HEK293 (cell line): ENCODE measurements at regions not wholly inside any gene's neighbourhood (a gene's known extent, or its start where the extent isn't known, plus 50 kb on each side); places are given as distances from the start of the nearest gene placed in this dataset.

ENCODE experiments used
- CTCF ChIA-PET: fragments of 350-600 bp; formaldehyde crosslinking; extraction: SDS; loops from one replicate; lab custom pipeline; 2021; ENCODE audit warnings: antibody characterized with exemption; lab: Yijun Ruan, JAX
- POLR2A ChIA-PET: fragments of 300-600 bp; formaldehyde crosslinking; extraction: SDS; loops from one replicate; lab custom pipeline; 2020; ENCODE audit warnings: antibody characterized with exemption, inconsistent platforms; lab: Yijun Ruan, JAX
- H3K27ac ChIP-seq: fragments of 200-500 bp; sonication (Bioruptor generic); 2 replicates; pipeline ENCODE4 v1.5.1; 2014; ENCODE audit warnings: low read depth, low read length, control low read depth, inconsistent platforms; ENCODE audit errors: extremely low read depth
- H3K36me3 ChIP-seq, 2 experiments: fragments of 200-500 bp in 1 of 2; sonication (Bioruptor generic) in 1 of 2; 1 replicate in 1 of 2; 2 replicates in 1 of 2; pipeline ENCODE4 v1.5.1; 2014 to 2017; ENCODE audit warnings: inconsistent platforms in 2 of 2, low read length in 2 of 2; ENCODE audit not compliant: control insufficient read depth in 2 of 2, insufficient read depth in 1 of 2
- H3K4me1 ChIP-seq: fragments of 200-500 bp; sonication (Bioruptor generic); 2 replicates; pipeline ENCODE4 v1.5.1; 2014; ENCODE audit warnings: mild to moderate bottlenecking, low read length, inconsistent platforms; ENCODE audit not compliant: control insufficient read depth, insufficient read depth
- H3K4me3 ChIP-seq: 2 replicates; pipeline ENCODE4 v1.5.1; 2011; ENCODE audit warnings: low read depth, mild to moderate bottlenecking, control low read depth, low read length, moderate library complexity
- H3K9me3 ChIP-seq: fragments of 200-500 bp; sonication (Bioruptor generic); 2 replicates; pipeline ENCODE4 v1.5.1; 2014; ENCODE audit warnings: low read depth, low read length, inconsistent platforms; ENCODE audit not compliant: control insufficient read depth, insufficient read depth
- HIC1 ChIP-seq: fragments of 450-650 bp; formaldehyde crosslinking; IDR thresholded peaks from 2 replicates; pipeline ENCODE4 v1.5.1; 2016; ENCODE audit warnings: missing biosample characterization, missing genetic modification characterization
- HOXD13 ChIP-seq: sonication (generic); formaldehyde crosslinking; IDR thresholded peaks from 2 replicates; pipeline ENCODE4 v1.8.0; 2022; ENCODE audit warnings: missing genetic modification reagents, borderline replicate concordance
- KLF16 ChIP-seq: fragments of 450-650 bp; formaldehyde crosslinking; IDR thresholded peaks from 2 replicates; pipeline ENCODE4 v1.5.1; 2017; ENCODE audit warnings: missing biosample characterization, missing genetic modification characterization
- PATZ1 ChIP-seq: fragments of 450-650 bp; formaldehyde crosslinking; IDR thresholded peaks from 2 replicates; pipeline ENCODE4 v1.5.1; 2016; ENCODE audit warnings: missing biosample characterization, missing genetic modification characterization
- REST ChIP-seq: fragments of 450-650 bp; formaldehyde crosslinking; IDR thresholded peaks from 2 replicates; pipeline ENCODE4 v1.5.1; 2016; ENCODE audit warnings: missing biosample characterization, missing genetic modification characterization
- SP7 ChIP-seq: fragments of 450-650 bp; formaldehyde crosslinking; IDR thresholded peaks from 2 replicates; pipeline ENCODE4 v1.5.1; 2016; ENCODE audit warnings: missing biosample characterization, missing genetic modification characterization
- TRIM28 ChIP-seq: IDR thresholded peaks from 2 replicates; pipeline ENCODE4 v1.6.1; 2011; ENCODE audit warnings: low read length, control low read depth, borderline replicate concordance
- ZBTB1 ChIP-seq: fragments of 450-650 bp; formaldehyde crosslinking; IDR thresholded peaks from 2 replicates; pipeline ENCODE4 v1.5.1; 2016; ENCODE audit warnings: missing biosample characterization, missing genetic modification characterization
- ZNF146 ChIP-seq: fragments of 450-650 bp; formaldehyde crosslinking; IDR thresholded peaks from 2 replicates; pipeline ENCODE4 v1.5.1; 2016; ENCODE audit warnings: missing biosample characterization, missing genetic modification characterization
- ZNF175 ChIP-seq: fragments of 450-650 bp; formaldehyde crosslinking; IDR thresholded peaks from 2 replicates; pipeline ENCODE4 v1.5.1; 2016; ENCODE audit warnings: missing biosample characterization, missing genetic modification characterization
- ZNF354C ChIP-seq: fragments of 450-650 bp; formaldehyde crosslinking; IDR thresholded peaks from 2 replicates; pipeline ENCODE4 v1.5.1; 2016; ENCODE audit warnings: missing biosample characterization, missing genetic modification characterization, low read depth, borderline replicate concordance
- ZNF48 ChIP-seq: fragments of 450-650 bp; formaldehyde crosslinking; IDR thresholded peaks from 2 replicates; pipeline ENCODE4 v1.5.1; 2016; ENCODE audit warnings: missing biosample characterization, missing genetic modification characterization
- ZNF530 ChIP-seq: fragments of 450-650 bp; formaldehyde crosslinking; IDR thresholded peaks from 2 replicates; pipeline ENCODE4 v1.5.1; 2016; ENCODE audit warnings: low read depth, missing biosample characterization, missing genetic modification characterization
- ZNF585B ChIP-seq: fragments of 450-650 bp; formaldehyde crosslinking; IDR thresholded peaks from 2 replicates; pipeline ENCODE4 v1.5.1; 2016; ENCODE audit warnings: missing biosample characterization, missing genetic modification characterization
- ZNF704 ChIP-seq: fragments of 450-650 bp; formaldehyde crosslinking; IDR thresholded peaks from 2 replicates; pipeline ENCODE4 v1.5.1; 2016; ENCODE audit warnings: missing biosample characterization, missing genetic modification characterization
- ZNF707 ChIP-seq: fragments of 450-650 bp; formaldehyde crosslinking; IDR thresholded peaks from 2 replicates; pipeline ENCODE4 v1.5.1; 2016; ENCODE audit warnings: missing biosample characterization, missing genetic modification characterization
- ZSCAN23 ChIP-seq: fragments of 450-650 bp; formaldehyde crosslinking; IDR thresholded peaks from 2 replicates; pipeline ENCODE4 v1.5.1; 2016; ENCODE audit warnings: missing biosample characterization, missing genetic modification characterization
- ZSCAN30 ChIP-seq: fragments of 450-650 bp; IDR thresholded peaks from 2 replicates; pipeline ENCODE4 v1.5.1; 2018; ENCODE audit warnings: missing biosample characterization, mild to moderate bottlenecking, missing genetic modification characterization, moderate library complexity
- ZXDB ChIP-seq: fragments of 450-650 bp; formaldehyde crosslinking; IDR thresholded peaks from 2 replicates; pipeline ENCODE4 v1.5.1; 2016; ENCODE audit warnings: missing biosample characterization, missing genetic modification characterization

GRCh38 chr4:110837896-110838450, 215.1 kb upstream of the PITX2 start (continued):
- no peak for TF ChIP-seq REST (tag by site-specific recombination)

- Histone ChIP-seq H3K27ac (no peak overlapping the region), H3K4me1 (no peaks in the 10 kb centered on the region), H3K9me3 (no peaks in the 10 kb centered on the region), H3K4me3 (no peak overlapping the region), H3K36me3 (no peaks in the 10 kb centered on the region)
- ChIA-PET POLR2A (no interaction called here), CTCF (no interaction called here)
- TF ChIP-seq ZNF704 (tag by site-specific recombination) (no peak), ZNF585B (tag by site-specific recombination) (peak; percentile 51)
Measured at GRCh38 chr4:110840221-110840654, 217.4 kb upstream of the PITX2 start.

- peaks cover 16% of the 10 kb centered on the region; the same call in 1 of the 2 replicates for H3K4me1 ChIP-seq
- ChIA-PET CTCF (no interaction called here), POLR2A (no interaction called here)
- no peak overlapping the region for H3K4me3 ChIP-seq
- no peaks in the 10 kb centered on the region for H3K9me3 ChIP-seq
- H3K36me3 ChIP-seq, result no peaks in the 10 kb centered on the region
- TF ChIP-seq ZXDB (tag by site-specific recombination) (no peak), ZNF354C (tag by site-specific recombination) (no peak), ZNF48 (tag by site-specific recombination) (no peak), ZNF146 (no peak), HOXD13 (no peak), PATZ1 (tag by site-specific recombination) (no peak), ZNF707 (no peak), ZNF175 (tag by site-specific recombination) (no peak), ZNF530 (tag by site-specific recombination) (no peak), HIC1 (tag by site-specific recombination) (no peak), ZSCAN30 (tag by site-specific recombination) (no peak), ZBTB1 (tag by site-specific recombination) (no peak), TRIM28 (no peak), KLF16 (no peak), SP7 (tag by site-specific recombination) (no peak), ZSCAN23 (tag by site-specific recombination) (no peak)
- no peak overlapping the region for H3K27ac ChIP-seq
Measured at GRCh38 chr4:110848787-110849186, 225.9 kb upstream of the PITX2 start.
